ENCODE measurements at regions not wholly inside any gene's neighbourhood (a gene's known extent, or its start where the extent isn't known, plus 50 kb on each side); places are given as distances from the start of the nearest gene placed in this dataset.

DNA sequence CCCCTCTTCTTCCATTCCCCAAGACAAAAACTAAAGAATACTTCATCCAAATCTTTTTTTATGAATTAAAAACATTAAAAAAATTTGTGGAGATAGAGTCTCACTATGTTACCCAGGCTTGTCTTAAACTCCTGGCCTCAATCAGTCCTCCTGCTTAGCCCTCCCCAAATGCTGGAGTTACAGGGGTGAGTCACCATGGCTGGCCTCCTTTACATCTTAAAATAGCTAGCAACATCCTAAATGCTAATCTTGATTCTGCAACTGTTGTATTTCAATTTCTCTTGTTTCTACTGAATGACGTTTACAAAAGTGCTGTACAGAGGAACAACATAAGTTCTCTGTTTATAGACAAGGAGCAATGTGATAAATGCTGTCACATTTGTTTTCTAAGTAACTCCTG lies 483.5 kb downstream of the ADGRL2 start:
- Histone ChIP-seq H3K27ac (ENCODE audit: low read depth, low read length, poor library complexity, severe bottlenecking) (no peak overlapping the region), H3K4me3 (ENCODE audit: low read depth, low read length, poor library complexity, severe bottlenecking) (no peak overlapping the region), H3K9me3 (ENCODE audit: low read depth, low read length, poor library complexity, severe bottlenecking) (no peaks in the 10 kb centered on the region), H3K27me3 (replicated peaks; ENCODE audit: insufficient read depth, low read depth, low read length, poor library complexity) (no peaks in the 10 kb centered on the region), H3K36me3 (ENCODE audit: insufficient read depth, low read length, poor library complexity, severe bottlenecking) (no peaks in the 10 kb centered on the region), H3K4me1 (ENCODE audit: insufficient read depth, low read length, poor library complexity, severe bottlenecking) (no peaks in the 10 kb centered on the region)
- POLR2A ChIA-PET (ENCODE audit: low non-redundant PET) = no interaction called here
- no peak for DNase-seq (ENCODE audit: low spot score)
- intact Hi-C loops (cut with micrococcal nuclease; ENCODE audit: unreplicated experiment) = no loop called here
- BruUV-seq (replicated peaks) = no TSS peak
- CTCF ChIA-PET = no interaction called here
- TF ChIP-seq, protein P1, sequence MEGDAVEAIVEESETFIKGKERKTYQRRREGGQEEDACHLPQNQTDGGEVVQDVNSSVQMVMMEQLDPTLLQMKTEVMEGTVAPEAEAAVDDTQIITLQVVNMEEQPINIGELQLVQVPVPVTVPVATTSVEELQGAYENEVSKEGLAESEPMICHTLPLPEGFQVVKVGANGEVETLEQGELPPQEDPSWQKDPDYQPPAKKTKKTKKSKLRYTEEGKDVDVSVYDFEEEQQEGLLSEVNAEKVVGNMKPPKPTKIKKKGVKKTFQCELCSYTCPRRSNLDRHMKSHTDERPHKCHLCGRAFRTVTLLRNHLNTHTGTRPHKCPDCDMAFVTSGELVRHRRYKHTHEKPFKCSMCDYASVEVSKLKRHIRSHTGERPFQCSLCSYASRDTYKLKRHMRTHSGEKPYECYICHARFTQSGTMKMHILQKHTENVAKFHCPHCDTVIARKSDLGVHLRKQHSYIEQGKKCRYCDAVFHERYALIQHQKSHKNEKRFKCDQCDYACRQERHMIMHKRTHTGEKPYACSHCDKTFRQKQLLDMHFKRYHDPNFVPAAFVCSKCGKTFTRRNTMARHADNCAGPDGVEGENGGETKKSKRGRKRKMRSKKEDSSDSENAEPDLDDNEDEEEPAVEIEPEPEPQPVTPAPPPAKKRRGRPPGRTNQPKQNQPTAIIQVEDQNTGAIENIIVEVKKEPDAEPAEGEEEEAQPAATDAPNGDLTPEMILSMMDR (conservative IDR thresholded peaks at IDR 0.05; ENCODE audit: low read depth, low read length) = no peak
- TF ChIP-seq EZH2 (IDR thresholded peaks at IDR 0.05; ENCODE audit: borderline replicate concordance, low read depth, low read length, poor library complexity, severe bottlenecking) = no peak

DNA sequence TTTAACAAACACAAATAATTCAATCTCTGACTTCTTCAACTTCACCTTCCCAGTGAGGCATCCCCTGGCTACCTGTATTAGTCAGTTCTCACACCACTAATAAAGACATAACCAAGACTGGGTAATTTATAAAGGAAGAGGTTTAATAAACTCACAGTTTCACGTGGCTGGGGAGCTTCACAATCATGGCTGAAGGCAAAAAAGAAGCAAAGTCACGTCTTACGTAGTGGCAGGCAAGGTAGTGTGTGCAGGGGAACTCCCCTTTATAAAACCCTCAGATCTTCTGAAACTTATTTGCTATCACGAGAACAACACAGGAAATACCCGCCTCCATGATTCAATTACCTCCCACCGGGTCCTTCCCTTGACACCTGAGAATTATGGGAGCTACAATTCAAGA lies 478.5 kb downstream of the ADGRL2 start:
- no TSS peak for BruUV-seq (replicated peaks)
- H3K27ac ChIP-seq (ENCODE audit: low read depth, low read length, poor library complexity, severe bottlenecking) = no peak overlapping the region
- no peaks in the 10 kb centered on the region for H3K27me3 ChIP-seq (replicated peaks; ENCODE audit: insufficient read depth, low read depth, low read length, poor library complexity)
- no peaks in the 10 kb centered on the region for H3K36me3 ChIP-seq (ENCODE audit: insufficient read depth, low read length, poor library complexity, severe bottlenecking)
- H3K4me3 ChIP-seq (ENCODE audit: low read depth, low read length, poor library complexity, severe bottlenecking) = no peak overlapping the region
- TF ChIP-seq, protein P1 (conservative IDR thresholded peaks at IDR 0.05; ENCODE audit: low read depth, low read length) = no peak
- no peak for TF ChIP-seq EZH2 (IDR thresholded peaks at IDR 0.05; ENCODE audit: borderline replicate concordance, low read depth, low read length, poor library complexity, severe bottlenecking)
- POLR2A ChIA-PET (ENCODE audit: low non-redundant PET) = no interaction called here
- intact Hi-C loops (cut with micrococcal nuclease; ENCODE audit: unreplicated experiment) = no loop called here
- CTCF ChIA-PET = no interaction called here
- H3K9me3 ChIP-seq (ENCODE audit: low read depth, low read length, poor library complexity, severe bottlenecking) = no peaks in the 10 kb centered on the region
- H3K4me1 ChIP-seq (ENCODE audit: insufficient read depth, low read length, poor library complexity, severe bottlenecking) = no peaks in the 10 kb centered on the region
- no peak for DNase-seq (ENCODE audit: low spot score)

DNA sequence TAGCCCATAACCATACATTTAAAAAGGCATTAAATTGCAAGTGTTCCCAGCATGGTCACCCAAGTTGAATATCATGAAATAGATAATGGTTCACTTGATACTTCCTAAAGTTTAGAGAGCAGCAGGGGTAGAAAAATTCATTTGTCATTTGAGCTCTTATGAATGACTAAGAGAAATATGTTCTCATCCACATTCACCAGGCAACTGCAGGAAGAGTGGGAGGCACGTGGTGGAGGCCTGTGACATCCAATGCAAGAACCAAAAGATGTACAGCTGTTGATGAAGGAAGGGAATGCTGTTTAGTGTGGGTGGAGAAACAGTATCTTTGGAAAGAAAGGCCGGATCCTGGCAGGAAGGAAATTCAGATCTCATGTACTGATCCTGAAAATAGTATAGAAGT lies 473.1 kb downstream of the ADGRL2 start:
- H3K4me3 ChIP-seq (ENCODE audit: low read depth, low read length, poor library complexity, severe bottlenecking) = no peak overlapping the region
- BruUV-seq (replicated peaks) = no TSS peak
- ChIA-PET POLR2A (ENCODE audit: low non-redundant PET) (no interaction called here), CTCF (no interaction called here)
- no peaks in the 10 kb centered on the region for H3K27me3 ChIP-seq (replicated peaks; ENCODE audit: insufficient read depth, low read depth, low read length, poor library complexity)
- H3K4me1 ChIP-seq (ENCODE audit: insufficient read depth, low read length, poor library complexity, severe bottlenecking) = no peaks in the 10 kb centered on the region
- H3K9me3 ChIP-seq (ENCODE audit: low read depth, low read length, poor library complexity, severe bottlenecking) = no peaks in the 10 kb centered on the region
- TF ChIP-seq EZH2 (IDR thresholded peaks at IDR 0.05; ENCODE audit: borderline replicate concordance, low read depth, low read length, poor library complexity, severe bottlenecking) = no peak
- TF ChIP-seq, protein P1 (conservative IDR thresholded peaks at IDR 0.05; ENCODE audit: low read depth, low read length) = no peak
- H3K36me3 ChIP-seq (ENCODE audit: insufficient read depth, low read length, poor library complexity, severe bottlenecking) = no peaks in the 10 kb centered on the region
- H3K27ac ChIP-seq (ENCODE audit: low read depth, low read length, poor library complexity, severe bottlenecking) = no peak overlapping the region
- intact Hi-C loops (cut with micrococcal nuclease; ENCODE audit: unreplicated experiment) = no loop called here
- peak; percentile 51 for DNase-seq (ENCODE audit: low spot score)

Data from A673 (cell line).